ENCODE measurements at regions not wholly inside any gene's neighbourhood (a gene's known extent, or its start where the extent isn't known, plus 50 kb on each side); places are given as distances from the start of the nearest gene placed in this dataset.

- H3K9me1 ChIP-seq (ENCODE audit: control insufficient read depth, extremely low read depth, insufficient read depth, low read length): no peaks in the 10 kb centered on the region
- no peak overlapping the region for H2AFZ ChIP-seq (ENCODE audit: control insufficient read depth, low read length)
- H3K4me2 ChIP-seq (ENCODE audit: control insufficient read depth, extremely low read depth, insufficient read depth, low read depth, low read length): no peak overlapping the region
- H3K27me3 ChIP-seq (ENCODE audit: control insufficient read depth, extremely low read depth, insufficient read depth, low read length): no peaks in the 10 kb centered on the region
- DNase-seq (ENCODE audit: low read depth, low spot score) (no peak), FAIRE-seq (peak; percentile 43)
- no peak overlapping the region for H3K9ac ChIP-seq (ENCODE audit: control insufficient read depth, extremely low read depth, insufficient read depth, low read length)
- H4K20me1 ChIP-seq (ENCODE audit: control insufficient read depth, extremely low read depth, insufficient read depth, low read length): no peaks in the 10 kb centered on the region
- H3K4me1 ChIP-seq (ENCODE audit: control insufficient read depth, extremely low read depth, insufficient read depth, low read length): peaks cover 20% of the 10 kb centered on the region
- no peak for TF ChIP-seq EZH2 (IDR thresholded peaks at IDR 0.05; ENCODE audit: low read length)
- no peak for TF ChIP-seq CTCF (optimal IDR thresholded peaks at IDR 0.05 in 1 of 3, IDR thresholded peaks at IDR 0.05 in 1 of 3, conservative IDR thresholded peaks at IDR 0.05 in 1 of 3; ENCODE audit: extremely low read depth in 1 of 3, insufficient read depth in 2 of 3, low read length in 3 of 3)
- dilution Hi-C loops (cut with MboI; ENCODE audit: extremely low pct_ligation_motif_present, low sequenced_read_pairs): no loop called here
- no peak overlapping the region for H3K4me3 ChIP-seq (ENCODE audit: control insufficient read depth in 2 of 3, extremely low read depth in 1 of 3, insufficient read depth in 2 of 3, low read depth in 1 of 3, low read length in 3 of 3)
- no peaks in the 10 kb centered on the region for H3K36me3 ChIP-seq (ENCODE audit: control insufficient read depth in 2 of 2, extremely low read depth in 1 of 2, insufficient read depth in 2 of 2, low read length in 2 of 2)
- H3K9me3 ChIP-seq (ENCODE audit: control insufficient read depth, low read depth, low read length): no peaks in the 10 kb centered on the region
- H3K27ac ChIP-seq (ENCODE audit: control insufficient read depth, insufficient read depth, low read length): peak overlapping the region; percentile 63
- no peaks in the 10 kb centered on the region for H3K79me2 ChIP-seq (ENCODE audit: control insufficient read depth, insufficient read depth, low read length)
Observed at GRCh38 chr9:13942201-13942600, 371.7 kb downstream of the NFIB start.

- FAIRE-seq: peak; percentile 34
- Histone ChIP-seq H3K9ac (ENCODE audit: control insufficient read depth, extremely low read depth, insufficient read depth, low read length) (no peak overlapping the region), H4K20me1 (ENCODE audit: control insufficient read depth, extremely low read depth, insufficient read depth, low read length) (no peaks in the 10 kb centered on the region), H3K4me2 (ENCODE audit: control insufficient read depth, extremely low read depth, insufficient read depth, low read depth, low read length) (no peak overlapping the region), H2AFZ (ENCODE audit: control insufficient read depth, low read length) (no peak overlapping the region), H3K27ac (ENCODE audit: control insufficient read depth, insufficient read depth, low read length) (no peak overlapping the region), H3K79me2 (ENCODE audit: control insufficient read depth, insufficient read depth, low read length) (no peaks in the 10 kb centered on the region), H3K9me1 (ENCODE audit: control insufficient read depth, extremely low read depth, insufficient read depth, low read length) (no peaks in the 10 kb centered on the region), H3K36me3 (ENCODE audit: control insufficient read depth in 2 of 2, extremely low read depth in 1 of 2, insufficient read depth in 2 of 2, low read length in 2 of 2) (no peaks in the 10 kb centered on the region), H3K4me1 (ENCODE audit: control insufficient read depth, extremely low read depth, insufficient read depth, low read length) (peaks cover 20% of the 10 kb centered on the region), H3K9me3 (ENCODE audit: control insufficient read depth, low read depth, low read length) (no peaks in the 10 kb centered on the region), H3K27me3 (ENCODE audit: control insufficient read depth, extremely low read depth, insufficient read depth, low read length) (no peaks in the 10 kb centered on the region), H3K4me3 (ENCODE audit: control insufficient read depth in 2 of 3, extremely low read depth in 1 of 3, insufficient read depth in 2 of 3, low read depth in 1 of 3, low read length in 3 of 3) (no peak overlapping the region)
- no peak for DNase-seq (ENCODE audit: low read depth, low spot score)
- no peak for TF ChIP-seq EZH2 (IDR thresholded peaks at IDR 0.05; ENCODE audit: low read length)
- no peak for TF ChIP-seq CTCF (optimal IDR thresholded peaks at IDR 0.05 in 1 of 3, IDR thresholded peaks at IDR 0.05 in 1 of 3, conservative IDR thresholded peaks at IDR 0.05 in 1 of 3; ENCODE audit: extremely low read depth in 1 of 3, insufficient read depth in 2 of 3, low read length in 3 of 3)
- dilution Hi-C loops (cut with MboI; ENCODE audit: extremely low pct_ligation_motif_present, low sequenced_read_pairs): no loop called here
Observed at GRCh38 chr9:13941714-13942113, 372.2 kb downstream of the NFIB start.

Measured in keratinocyte (primary cell).